GM19351 (cell line): ENCODE measurements at regions not wholly inside any gene's neighbourhood (a gene's known extent, or its start where the extent isn't known, plus 50 kb on each side); places are given as distances from the start of the nearest gene placed in this dataset.

Experiments used
- ATAC-seq: cut with Tn5 transposase; IDR thresholded peaks from one replicate; pipeline ENCODE4 v1.9.1; 2021; ENCODE audit warnings: mild to moderate bottlenecking, moderate library complexity; ENCODE audit not compliant: unreplicated experiment

DNA sequence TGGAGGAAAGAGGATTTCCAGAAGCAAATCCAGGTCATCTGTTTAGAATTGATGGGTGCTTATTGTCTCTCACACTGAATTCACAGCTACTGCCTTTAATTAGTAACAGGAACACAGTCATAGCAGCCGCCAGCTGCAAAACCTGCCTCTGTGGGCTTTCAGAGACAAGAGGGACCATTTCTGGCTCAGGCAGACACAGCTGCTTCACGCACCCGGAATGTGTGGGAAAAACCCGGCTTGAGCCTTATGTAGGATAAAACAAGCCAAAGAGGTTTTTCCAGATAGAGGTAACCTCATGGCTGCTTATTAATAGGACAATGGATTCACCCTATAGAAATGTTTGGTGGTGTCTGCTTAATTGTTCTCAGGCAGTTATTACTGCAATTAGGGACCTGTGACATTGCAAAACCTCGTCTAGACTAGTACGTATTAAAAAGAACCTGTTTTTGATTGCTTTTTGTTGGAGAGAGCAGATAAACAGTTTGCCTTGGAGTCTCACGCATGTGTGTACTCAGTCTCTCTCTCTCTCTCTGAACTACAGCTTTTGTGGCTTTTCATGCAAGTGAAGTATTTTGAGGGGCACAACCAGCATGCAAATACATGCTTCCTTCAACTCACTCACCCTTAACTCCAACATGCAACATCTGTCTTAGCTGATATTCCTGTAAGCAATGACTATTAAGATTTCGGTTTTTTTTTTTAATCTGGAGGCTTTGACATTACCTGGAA lies 302.7 kb downstream of the PLK2 start:
- ATAC-seq: peak; percentile 84

DNA sequence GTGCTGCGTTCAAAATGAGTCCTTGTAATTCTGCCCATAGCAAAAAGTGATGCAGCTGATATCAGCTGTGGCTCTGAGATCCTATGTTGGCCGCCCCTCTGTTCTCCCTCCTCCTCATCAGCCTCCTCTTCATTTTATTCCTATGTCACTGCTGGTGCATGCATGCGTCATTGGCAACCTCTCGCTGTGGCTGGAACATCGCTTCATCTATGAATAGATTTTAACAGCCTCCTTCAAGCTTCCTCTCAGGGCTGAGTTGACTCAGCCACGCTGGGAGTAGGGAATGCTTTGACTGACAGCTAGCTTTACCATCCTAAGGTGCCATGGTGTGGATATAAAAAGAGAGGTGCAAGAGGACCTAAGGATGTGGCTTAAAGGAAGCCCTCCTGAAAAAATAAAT lies 303.5 kb downstream of the PLK2 start:
- ATAC-seq: no peak

DNA sequence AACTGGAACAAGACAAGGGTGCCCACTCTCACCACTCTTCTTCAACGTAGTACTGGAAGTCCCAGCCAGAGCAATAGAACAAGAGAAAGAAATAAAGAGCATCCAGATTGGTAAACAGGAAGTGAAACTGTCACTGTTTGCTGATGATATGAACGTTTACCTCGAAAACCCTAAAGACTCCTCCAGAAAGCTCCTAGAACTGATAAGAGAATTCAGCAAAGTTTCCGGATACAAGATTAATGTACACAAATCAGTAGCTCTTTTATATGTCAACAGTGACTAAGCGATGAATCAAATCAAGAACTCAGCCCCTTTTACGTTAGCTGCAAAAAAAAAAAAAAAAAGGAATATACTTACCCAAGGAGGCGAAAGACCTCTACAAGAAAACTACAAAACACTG lies 306.6 kb downstream of the PLK2 start:
- no peak for ATAC-seq

DNA sequence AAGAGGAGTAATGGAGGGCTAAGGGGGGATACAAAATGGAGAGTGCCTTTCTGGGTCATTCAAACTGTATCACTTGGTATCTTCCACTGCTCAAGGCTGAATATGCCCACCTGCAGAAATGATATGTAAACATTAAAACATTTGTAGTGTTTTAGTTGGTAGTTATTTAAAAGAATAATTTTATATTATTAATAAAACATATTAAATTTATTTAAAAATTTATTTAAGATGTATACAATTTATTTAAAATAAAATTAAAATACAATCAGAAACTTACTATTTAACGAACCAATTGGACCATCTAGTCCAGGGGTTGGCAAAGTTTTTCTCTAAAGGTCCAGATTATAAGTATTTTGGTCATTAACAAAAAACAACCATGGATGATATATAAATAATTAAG lies 308.5 kb downstream of the PLK2 start:
- no peak for ATAC-seq

DNA sequence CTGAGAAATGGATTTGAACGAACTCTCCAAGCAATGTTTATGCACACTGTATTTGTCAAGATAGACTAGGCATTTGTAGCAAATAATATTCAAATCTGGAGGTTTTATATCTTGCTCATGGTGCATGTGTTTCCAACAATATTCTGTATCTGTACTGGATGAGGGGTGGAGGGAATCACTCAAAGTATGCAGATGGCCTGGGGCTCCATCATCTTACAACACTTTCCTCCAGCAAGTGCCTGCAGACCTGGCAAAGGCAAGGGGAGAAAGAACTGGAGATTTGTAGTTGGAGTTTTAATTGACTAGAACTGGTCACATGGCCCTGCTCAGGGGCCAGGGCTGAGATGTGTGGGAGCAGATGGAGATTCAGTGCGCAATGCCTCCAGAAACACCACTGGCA lies 309.0 kb downstream of the PLK2 start:
- ATAC-seq: no peak

DNA sequence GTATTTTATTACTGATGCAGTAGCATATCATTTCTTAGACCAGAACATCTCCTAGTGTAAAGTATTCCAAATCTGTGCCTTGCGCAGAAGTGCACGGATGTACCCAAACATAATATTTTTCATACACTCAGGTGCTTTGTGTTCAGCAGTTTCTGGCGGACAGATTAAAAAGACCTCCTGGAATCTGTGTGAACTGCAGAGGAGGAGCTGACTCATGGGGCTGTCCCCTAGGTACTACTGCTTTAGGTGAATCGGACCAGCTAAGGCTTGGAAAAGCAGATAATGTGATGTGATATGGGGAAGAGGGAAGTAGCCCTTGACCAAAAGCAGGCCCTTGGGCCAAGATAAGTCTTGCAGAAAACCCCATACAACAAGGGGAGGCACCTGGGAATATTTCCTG lies 310.1 kb downstream of the PLK2 start:
- ATAC-seq: no peak

DNA sequence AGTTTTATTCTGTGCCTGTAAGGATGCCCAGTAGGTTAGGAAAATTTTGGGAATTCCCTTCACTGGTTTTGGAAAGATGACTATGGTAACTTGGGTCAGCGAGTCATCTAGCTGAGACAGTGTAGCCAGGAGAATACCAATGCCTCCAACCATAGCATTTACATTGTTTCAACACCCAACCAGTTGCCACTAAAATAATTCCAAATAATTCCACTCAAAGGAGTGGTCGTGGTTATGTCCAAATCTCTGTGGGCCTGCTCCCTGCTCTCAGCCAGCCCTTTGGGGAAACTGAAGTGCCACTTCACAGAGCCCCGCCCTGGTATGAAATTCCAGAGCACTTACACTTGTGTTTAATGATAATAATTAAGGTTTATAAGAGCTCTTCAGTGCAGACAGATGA lies 310.5 kb downstream of the PLK2 start:
- ATAC-seq: no peak

DNA sequence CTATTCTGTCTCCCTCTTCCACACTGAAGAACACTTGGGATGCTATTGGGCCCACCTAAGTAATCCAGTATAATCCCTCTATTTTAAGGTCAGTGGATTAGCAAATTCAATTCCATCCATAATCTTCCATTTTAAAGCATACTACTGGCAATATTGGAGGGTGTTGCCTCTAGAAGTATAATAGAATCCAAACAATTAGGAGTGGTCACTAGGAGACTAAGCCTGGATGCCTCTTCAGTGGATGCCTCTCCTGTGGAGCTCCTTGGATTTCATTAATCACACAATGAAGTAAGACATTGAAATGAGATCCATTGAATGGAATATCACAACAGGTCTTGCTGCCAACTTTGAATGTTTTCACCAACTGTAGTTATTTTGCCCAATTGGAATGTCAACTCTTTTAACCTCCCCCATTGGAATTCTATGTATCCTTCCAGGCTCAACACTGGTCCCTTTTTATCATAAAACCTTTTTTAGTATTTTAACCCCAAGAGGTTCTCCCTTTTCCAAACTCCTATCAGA lies 311.6 kb downstream of the PLK2 start:
- no peak for ATAC-seq

DNA sequence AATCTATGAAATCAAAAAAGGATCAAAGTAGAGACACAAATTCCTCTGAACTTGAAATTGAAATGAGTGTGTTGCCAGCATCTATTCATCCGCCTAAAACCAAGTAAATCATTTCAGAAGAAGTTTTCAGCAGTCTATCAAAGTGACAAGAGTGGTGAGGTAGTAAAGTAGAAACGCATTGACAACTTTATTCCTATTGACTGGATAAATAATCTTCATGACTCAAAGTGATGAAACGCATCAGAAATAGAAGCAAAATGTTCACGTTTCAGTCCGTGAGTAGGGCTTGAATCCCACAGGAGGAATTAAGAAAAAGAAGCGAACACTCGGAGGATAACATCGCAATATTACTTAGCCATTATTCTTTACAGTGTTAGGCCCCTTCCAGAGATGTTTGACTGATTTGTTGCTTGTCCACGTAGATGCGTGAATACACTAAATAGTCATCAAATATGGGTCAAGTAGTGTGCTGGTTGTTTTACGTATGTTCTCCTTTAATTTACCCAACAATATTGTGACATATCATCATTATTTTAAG lies 314.4 kb downstream of the PLK2 start:
- ATAC-seq: no peak

DNA sequence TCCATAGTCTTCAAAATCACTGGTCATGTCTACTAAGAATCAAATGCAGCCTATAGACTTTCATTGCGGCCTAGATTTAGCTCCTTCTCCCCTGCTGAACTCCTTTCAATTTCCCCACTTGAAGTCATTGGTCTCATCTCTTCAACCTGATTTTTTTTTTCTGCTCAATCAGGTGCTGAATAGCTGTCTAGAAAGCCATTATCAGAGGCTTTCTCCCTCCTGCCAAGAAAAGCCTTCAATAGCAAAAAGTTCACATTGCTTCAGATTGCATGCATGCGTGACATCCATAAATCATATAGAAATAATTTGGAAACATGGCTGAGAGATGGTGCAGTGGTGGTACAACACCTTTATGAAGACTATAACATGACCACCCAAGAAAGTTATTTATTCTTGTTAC lies 316.2 kb downstream of the PLK2 start:
- no peak for ATAC-seq

DNA sequence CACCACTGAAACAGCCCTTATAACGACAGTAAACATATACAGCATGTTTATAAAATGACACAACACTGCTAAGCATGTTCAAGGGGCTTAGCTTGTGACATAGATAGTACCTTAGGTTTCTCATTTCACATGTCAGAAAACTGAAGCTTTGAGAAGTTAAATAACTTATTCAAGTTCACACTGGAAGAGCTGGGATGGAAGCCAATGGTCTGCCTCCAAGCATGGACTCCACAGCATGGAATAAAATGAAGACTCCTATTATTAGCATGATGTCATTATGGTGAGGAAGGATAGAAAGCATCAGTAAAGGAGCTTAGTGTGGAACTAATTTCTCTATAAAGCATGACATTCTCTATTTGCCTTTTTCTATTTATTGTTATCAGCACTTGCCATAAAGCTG lies 316.7 kb downstream of the PLK2 start:
- ATAC-seq: no peak

DNA sequence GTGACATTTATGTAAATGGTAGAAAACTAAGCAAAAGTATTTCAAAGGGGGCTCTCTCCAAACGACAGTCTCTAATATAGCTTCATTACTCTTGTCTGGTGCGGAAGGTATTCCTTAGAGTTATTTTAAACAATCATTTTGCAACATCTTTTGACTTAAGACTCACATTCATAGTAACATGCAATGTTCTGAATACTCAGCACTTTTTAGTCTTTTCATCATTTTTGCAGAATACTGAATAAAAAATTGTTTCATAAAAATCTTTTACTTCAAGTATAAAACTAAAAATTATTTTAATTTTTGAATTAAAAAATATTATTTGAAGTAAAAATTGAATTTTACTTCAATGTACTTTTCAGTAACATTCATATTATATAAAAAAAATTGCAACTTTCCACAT lies 321.1 kb downstream of the PLK2 start:
- no peak for ATAC-seq

DNA sequence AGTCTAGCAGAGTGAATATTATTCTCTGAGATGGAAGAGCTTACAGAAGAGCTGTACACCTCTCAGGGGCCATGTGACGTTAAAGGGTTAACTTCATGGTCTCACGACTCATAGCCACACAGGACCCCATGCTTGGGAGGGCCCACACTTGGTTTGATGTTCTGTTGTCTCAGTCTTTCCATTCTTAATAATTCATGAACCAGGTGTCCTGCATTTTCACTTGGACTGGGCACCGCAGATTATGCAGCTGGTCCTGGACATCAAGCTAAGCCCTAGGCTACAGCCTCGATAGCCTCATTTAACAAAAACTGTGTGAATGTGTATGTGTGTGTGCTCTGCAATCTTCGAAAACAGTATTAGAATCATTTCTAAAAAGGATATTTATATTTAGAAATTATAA lies 323.5 kb downstream of the PLK2 start:
- no peak for ATAC-seq

DNA sequence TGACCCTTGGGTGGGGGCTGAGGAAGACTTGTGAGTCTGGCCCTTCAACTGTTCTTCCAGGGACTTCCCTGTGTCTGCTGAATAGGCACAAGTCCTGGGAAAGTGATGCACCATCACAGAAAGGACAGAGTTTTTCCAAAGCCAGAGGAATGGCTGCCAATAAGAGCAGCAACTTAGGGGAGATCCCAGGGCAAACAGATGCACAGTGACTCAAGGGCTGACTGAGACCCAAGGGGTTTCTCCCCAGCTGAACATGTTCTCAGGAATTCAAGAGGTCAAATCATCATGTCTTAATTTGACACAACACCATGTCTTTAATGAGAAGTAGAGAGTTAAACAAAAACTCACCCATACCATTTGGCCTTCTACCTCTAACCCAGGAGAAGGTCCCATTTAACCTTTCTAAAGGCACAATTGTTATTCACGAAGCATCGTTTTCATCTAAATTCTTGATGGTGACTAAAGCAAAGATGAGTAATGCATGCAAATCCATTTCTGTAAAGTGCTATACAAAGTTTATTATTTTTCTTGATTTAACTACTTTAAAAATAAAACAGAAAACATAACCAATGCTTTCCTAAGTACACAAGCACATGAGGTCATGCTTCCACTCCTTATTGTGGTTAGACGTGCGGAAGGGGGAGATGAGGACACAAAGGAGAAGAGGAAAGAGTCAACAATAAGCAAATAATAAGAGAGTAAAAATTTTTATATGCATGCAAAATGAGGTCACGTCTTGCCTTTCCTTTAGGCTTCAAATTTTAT lies 324.1 kb downstream of the PLK2 start:
- no peak for ATAC-seq

DNA sequence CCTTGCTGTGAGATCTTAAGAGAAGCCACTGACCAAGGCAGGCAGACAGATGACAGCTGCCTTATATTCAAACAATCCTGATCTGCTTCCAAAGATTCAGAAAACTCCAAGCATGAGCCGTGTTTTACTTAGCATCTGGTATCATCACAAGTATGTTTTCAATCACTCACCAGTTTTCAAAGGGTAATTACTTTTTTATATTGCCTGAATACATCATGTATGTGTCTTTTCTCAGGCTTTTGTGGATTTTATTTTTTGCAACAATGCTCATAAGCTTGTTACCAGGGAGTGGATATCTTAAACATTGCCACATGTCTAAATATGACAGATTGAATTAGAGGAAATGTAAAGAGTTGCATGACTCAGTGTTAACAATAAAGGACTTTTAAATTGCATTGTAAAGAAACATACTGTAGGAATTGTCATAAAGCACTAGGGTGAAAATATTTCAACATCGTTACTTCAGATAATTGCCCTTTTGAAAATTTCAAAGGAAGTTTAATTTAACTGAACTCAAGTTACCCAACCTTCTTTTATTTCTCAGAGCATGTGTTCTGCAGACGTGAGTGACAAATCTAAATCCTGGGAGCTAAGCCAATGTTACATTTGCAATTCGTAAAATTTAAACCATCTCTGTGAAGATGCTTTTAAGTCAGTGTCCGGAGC lies 326.1 kb downstream of the PLK2 start:
- no peak for ATAC-seq

DNA sequence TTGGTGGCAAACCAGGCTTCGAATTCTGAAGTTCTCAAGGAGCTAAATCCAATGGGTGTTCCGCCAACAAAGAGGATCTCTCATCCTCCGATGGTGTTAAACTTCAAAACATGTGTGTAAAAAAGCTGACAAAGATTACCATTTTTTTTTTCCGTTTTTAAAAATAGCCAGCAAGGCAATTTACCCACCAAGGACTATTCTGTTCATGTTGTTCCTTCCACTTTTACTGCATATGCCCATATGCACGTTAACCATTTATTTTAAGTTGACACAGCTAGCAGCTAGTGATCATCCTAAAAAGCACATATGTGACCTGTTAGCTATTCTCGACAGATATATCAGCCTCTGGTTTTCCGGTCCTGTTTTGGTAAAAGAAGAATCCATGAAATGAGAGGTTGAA lies 326.7 kb downstream of the PLK2 start:
- ATAC-seq: no peak

DNA sequence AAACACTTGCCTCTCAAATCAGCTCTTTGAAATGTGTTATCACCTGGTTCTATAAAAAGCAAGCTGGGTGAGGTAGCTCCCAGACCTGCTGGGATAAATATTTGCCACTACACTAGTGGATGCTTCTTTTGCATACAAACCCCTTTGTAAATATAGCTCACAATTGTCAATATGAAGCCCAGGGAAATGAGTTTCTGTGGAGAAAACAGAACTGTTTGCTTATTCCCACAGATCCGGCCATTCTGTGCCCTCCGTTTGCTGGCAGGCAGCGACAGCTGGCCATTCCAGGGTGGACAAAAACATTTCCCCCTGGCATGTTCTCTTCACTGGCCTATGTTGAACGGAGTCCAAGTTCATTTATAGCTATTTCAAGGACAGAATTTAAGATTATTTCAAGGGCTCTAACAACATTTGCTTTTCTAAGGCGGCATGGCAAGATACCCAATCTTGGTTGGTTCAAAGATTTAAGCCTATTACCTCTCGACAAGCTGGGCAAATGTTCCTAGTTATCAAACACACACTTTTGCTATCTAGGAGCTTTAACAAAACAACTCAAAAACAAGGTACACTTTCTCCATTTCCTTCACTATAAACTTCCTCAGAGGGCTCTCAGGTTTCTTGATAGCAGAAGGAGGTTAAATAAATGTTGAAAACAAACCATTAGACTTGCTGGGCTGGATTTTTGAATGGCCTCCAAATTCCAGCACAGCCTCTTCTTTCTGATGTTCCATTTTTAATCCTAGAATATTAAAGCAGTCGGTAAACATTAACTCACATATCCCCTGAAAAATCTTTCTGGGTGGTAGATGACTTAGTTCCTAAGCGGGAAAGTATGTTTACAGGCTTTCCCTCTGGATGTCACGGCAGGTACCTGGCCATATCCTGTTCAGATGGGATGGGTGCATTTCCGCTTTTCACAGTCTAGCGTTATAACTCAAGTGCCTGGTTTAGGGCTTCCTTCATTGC lies 332.3 kb downstream of the PLK2 start:
- no peak for ATAC-seq

DNA sequence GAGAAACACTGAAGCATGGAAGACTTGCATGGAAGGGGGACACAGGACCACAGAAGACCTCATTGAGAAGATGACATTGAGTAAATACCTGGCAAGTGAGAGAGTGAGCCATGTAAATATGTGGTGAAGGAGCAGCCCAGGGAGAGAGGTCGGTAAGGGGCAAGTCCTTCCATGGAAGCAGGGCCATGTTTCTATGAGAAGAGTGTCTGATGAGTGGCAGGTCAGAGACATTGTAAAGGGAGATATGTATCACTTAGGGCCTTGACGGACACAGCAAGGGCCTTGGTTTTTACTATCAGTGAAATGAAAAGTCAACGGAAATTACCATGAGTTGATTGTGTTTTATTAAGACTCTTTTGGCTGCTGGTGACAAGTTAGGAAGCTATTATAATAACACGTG lies 336.4 kb downstream of the PLK2 start:
- no peak for ATAC-seq

DNA sequence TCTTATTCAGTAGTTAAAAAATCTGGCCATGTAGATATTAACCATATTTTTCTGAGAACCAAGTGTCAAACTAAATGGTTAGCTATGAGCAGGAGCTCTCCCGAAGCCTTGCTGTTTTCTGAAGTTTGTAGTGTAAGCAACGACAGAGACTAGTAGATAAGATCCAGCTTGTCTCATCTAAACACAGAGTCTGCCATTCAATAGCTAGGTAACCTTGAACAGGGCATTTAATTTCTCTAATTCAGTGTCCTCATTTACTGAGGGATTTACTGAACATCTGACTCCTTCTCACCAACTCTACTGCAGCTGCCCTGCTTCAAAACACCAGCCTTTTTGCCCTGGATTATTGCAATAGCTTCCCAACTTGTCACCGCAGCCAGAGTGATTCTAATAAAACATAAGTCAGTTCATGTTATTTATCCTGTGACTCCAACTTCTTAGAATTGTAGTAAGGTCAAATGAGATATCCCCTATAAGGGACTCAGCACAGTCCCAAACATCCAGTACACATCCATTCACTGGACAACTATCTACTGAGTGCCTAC lies 337.0 kb downstream of the PLK2 start:
- ATAC-seq: no peak

DNA sequence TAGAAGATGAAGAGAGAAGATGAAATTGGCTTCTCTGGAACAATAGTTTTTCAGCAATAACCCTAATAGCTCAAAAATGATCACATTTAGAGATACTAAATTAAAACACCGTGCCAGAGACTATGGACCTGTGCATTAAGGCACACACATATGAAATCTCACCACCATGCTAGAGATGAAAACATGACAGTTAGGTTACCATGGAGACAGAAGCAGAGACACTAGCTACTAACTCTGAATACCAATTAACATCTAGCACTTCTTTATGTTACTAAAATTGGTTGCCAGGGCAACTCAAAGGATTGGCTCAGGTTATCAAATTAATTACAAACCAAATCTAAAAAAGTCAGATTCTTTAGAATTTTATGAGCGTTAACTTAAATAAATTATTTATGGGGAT lies 337.7 kb downstream of the PLK2 start:
- no peak for ATAC-seq
